A549 (cell line): ENCODE measurements at regions not wholly inside any gene's neighbourhood (a gene's known extent, or its start where the extent isn't known, plus 50 kb on each side); places are given as distances from the start of the nearest gene placed in this dataset.
"Not testable (repeated sequence)": the region's sequence is repeated elsewhere in the genome, so short reads cannot be mapped to it uniquely, and the experiment has no call there.

ENCODE experiments used
- ATAC-seq, 2 experiments: fragments of 200-7000 bp in 1 of 2; fragments of >200 bp in 1 of 2; cut with Nextera tagmentation in 1 of 2; cut with Tn5 transposase in 1 of 2; 3 replicates each; pipeline versions ENCODE4 v1.8.0 to v1.9.1; 2018 to 2020; ENCODE audit warnings: mild to moderate bottlenecking in 1 of 2, moderate library complexity in 1 of 2
- CTCF ChIA-PET: fragments of 300-600 bp; sonication (Branson Sonifier 250); formaldehyde crosslinking; extraction: SDS; loops from one replicate; lab custom pipeline; 2021; ENCODE audit warnings: antibody characterized with exemption, inconsistent platforms; lab: Yijun Ruan, JAX
- POLR2A ChIA-PET: fragments of 350-600 bp; formaldehyde crosslinking; extraction: SDS; loops from one replicate; lab custom pipeline; 2021; ENCODE audit warnings: antibody characterized with exemption, inconsistent platforms; lab: Yijun Ruan, JAX
- DNase-seq, 2 experiments: peaks; one replicate each; pipeline versions ENCODE4 v3.0.0 to v3.0.0-alpha.2; 2011 to 2016; ENCODE audit warnings: low read depth in 1 of 2, low spot score in 1 of 2
- FAIRE-seq: peaks from 2 replicates; lab custom pipeline; 2011; peaks lifted over from hg19 to GRCh38; lab: Jason Lieb, UNC
- H3K27ac ChIP-seq, 2 experiments: fragments of >200 bp; sonication (Bioruptor Twin); formaldehyde crosslinking; 3 replicates each; pipeline ENCODE4 v1.5.1; 2016 to 2017
- H3K4me1 ChIP-seq: fragments of >200 bp; sonication (Bioruptor Twin); formaldehyde crosslinking; 3 replicates; pipeline ENCODE4 v1.6.1; 2016
- H3K4me2 ChIP-seq: fragments of >200 bp; sonication (Bioruptor Twin); formaldehyde crosslinking; 3 replicates; pipeline ENCODE4 v1.6.1; 2016
- H3K4me3 ChIP-seq: fragments of >200 bp; sonication (Bioruptor Twin); formaldehyde crosslinking; 3 replicates; pipeline ENCODE4 v1.5.1; 2016
- H3K9me3 ChIP-seq: fragments of >200 bp; sonication (Bioruptor Twin); formaldehyde crosslinking; 3 replicates; pipeline ENCODE4 v1.6.1; 2016
- ATOH8 ChIP-seq: fragments of 250-450 bp; sonication (Bioruptor Pico); IDR thresholded peaks from 2 replicates; pipeline ENCODE4 v1.5.0; 2020; ENCODE audit warnings: low read depth, mild to moderate bottlenecking, moderate library complexity
- CEBPB ChIP-seq, 2 experiments: fragments of >200 bp in 1 of 2; sonication (Bioruptor Twin) in 1 of 2; formaldehyde crosslinking in 1 of 2; IDR thresholded peaks; 2 replicates each; pipeline ENCODE4 v1.6.1; 2012 to 2016
- CHD2 ChIP-seq: fragments of 150-350 bp; IDR thresholded peaks from 2 replicates; pipeline ENCODE4 v1.6.1; 2014; ENCODE audit warnings: low read length; ENCODE audit not compliant: partially characterized antibody
- CHD4 ChIP-seq: fragments of 200-600 bp; sonication (generic); IDR thresholded peaks from 2 replicates; pipeline ENCODE4 v1.6.1; 2016; ENCODE audit warnings: antibody characterized with exemption, mild to moderate bottlenecking, borderline replicate concordance
- EP300 ChIP-seq, 2 experiments: fragments of >200 bp; sonication (Bioruptor Twin); formaldehyde crosslinking; IDR thresholded peaks; 2 replicates in 1 of 2; 3 replicates in 1 of 2; pipeline ENCODE4 v1.6.1; 2016 to 2017
- HDAC2 ChIP-seq: fragments of 200-600 bp; sonication (generic); IDR thresholded peaks from 2 replicates; pipeline ENCODE4 v1.6.1; 2016
- HEYL ChIP-seq: fragments of 250-450 bp; sonication (Bioruptor Pico); IDR thresholded peaks from 2 replicates; pipeline ENCODE4 v1.8.0; 2021; ENCODE audit warnings: mild to moderate bottlenecking, moderate library complexity
- HMGXB4 ChIP-seq: fragments of 250-450 bp; sonication (Bioruptor Pico); IDR thresholded peaks from 2 replicates; pipeline ENCODE4 v1.5.0; 2021; ENCODE audit warnings: mild to moderate bottlenecking, moderate library complexity, borderline replicate concordance
- HOXB5 ChIP-seq: fragments of 250-450 bp; sonication (Bioruptor Pico); IDR thresholded peaks from 2 replicates; pipeline ENCODE4 v1.5.0; 2020; ENCODE audit warnings: mild to moderate bottlenecking, moderate library complexity
- KDM5A ChIP-seq: fragments of 200-600 bp; sonication (generic); IDR thresholded peaks from 2 replicates; pipeline ENCODE4 v1.6.1; 2016; ENCODE audit warnings: antibody characterized with exemption, mild to moderate bottlenecking
- MAFK ChIP-seq: fragments of 450-650 bp; IDR thresholded peaks from 2 replicates; pipeline ENCODE4 v1.6.1; 2014; ENCODE audit not compliant: partially characterized antibody
- MAX ChIP-seq: IDR thresholded peaks from 2 replicates; pipeline ENCODE4 v1.6.1; 2012
- NFE2L2 ChIP-seq: fragments of 150-350 bp; conservative IDR thresholded peaks from 2 replicates; pipeline ENCODE4 v1.6.1; 2014; ENCODE audit warnings: low read length
- RAD21 ChIP-seq, 2 experiments: fragments of >200 bp in 1 of 2; sonication (Bioruptor Twin) in 1 of 2; formaldehyde crosslinking in 1 of 2; IDR thresholded peaks in 1 of 2; conservative IDR thresholded peaks in 1 of 2; 2 replicates in 1 of 2; 3 replicates in 1 of 2; pipeline ENCODE4 v1.6.1; 2012 to 2018; ENCODE audit warnings: inconsistent platforms in 1 of 2
- RARB ChIP-seq: fragments of 250-450 bp; sonication (Bioruptor Pico); IDR thresholded peaks from 2 replicates; pipeline ENCODE4 v1.8.0; 2021; ENCODE audit warnings: mild to moderate bottlenecking, moderate library complexity
- RNF2 ChIP-seq: fragments of 200-600 bp; sonication (generic); IDR thresholded peaks from 2 replicates; pipeline ENCODE4 v1.6.1; 2016; ENCODE audit warnings: low read depth, mild to moderate bottlenecking, antibody characterized with exemption, moderate library complexity, borderline replicate concordance
- SMC3 ChIP-seq: fragments of >200 bp; sonication (Bioruptor Twin); formaldehyde crosslinking; IDR thresholded peaks from 3 replicates; pipeline ENCODE4 v1.6.1; 2018; ENCODE audit warnings: inconsistent platforms
- USF2 ChIP-seq: fragments of 450-650 bp; IDR thresholded peaks from 2 replicates; pipeline ENCODE4 v1.6.1; 2014; ENCODE audit warnings: antibody characterized with exemption
- ZFP36 ChIP-seq: fragments of 450-650 bp; IDR thresholded peaks from 2 replicates; pipeline ENCODE4 v1.6.1; 2014; ENCODE audit warnings: borderline replicate concordance; ENCODE audit not compliant: partially characterized antibody
- WGBS: methylation state at CpG from one replicate; pipeline ENCODE4 v1.1.6; 2017; ENCODE audit errors: missing lambda C conversion rate; 5-methylcytosine and 5-hydroxymethylcytosine counted together

- Histone ChIP-seq H3K27ac (no peak overlapping the region), H3K4me2 (no peak overlapping the region), H3K4me1 (no peaks in the 10 kb centered on the region), H3K4me3 (no peak overlapping the region), H3K9me3 (no peaks in the 10 kb centered on the region)
- no peak for ATAC-seq
- no peak for DNase-seq
- 22% methylated on average over 4 of the region's 4 CpGs for WGBS
- CTCF ChIA-PET: interaction anchor here (1.5 to 3.3 kb wide), 2 partner anchors 12 to 19 kb away, joined by 5 to 13 read pairs; no protein-coding TSS in a partner anchor
- no peak for FAIRE-seq
- TF ChIP-seq CEBPB (IDR thresholded peaks at IDR 0.05) (no peak), KDM5A (no peak), HEYL (CRISPR knock-in tag) (no peak)
- POLR2A ChIA-PET: no interaction called here
Measured at GRCh38 chr15:77921664-77922063, 155.8 kb downstream of the TBC1D2B start.

GRCh38 chr15:77916966-77917635 is 160.4 kb downstream of the TBC1D2B start:
- H3K27ac ChIP-seq, CTCF ChIA-PET, H3K4me3 ChIP-seq, POLR2A ChIA-PET, H3K4me1 ChIP-seq, DNase-seq, FAIRE-seq, H3K9me3 ChIP-seq, ATAC-seq, H3K4me2 ChIP-seq: not testable (repeated sequence)
- 11% methylated on average over 4 of the region's 11 CpGs for WGBS

GRCh38 chr15:77915961-77916330 is 161.6 kb downstream of the TBC1D2B start:
- DNase-seq, POLR2A ChIA-PET, H3K4me2 ChIP-seq, FAIRE-seq, CTCF ChIA-PET, H3K27ac ChIP-seq, H3K4me1 ChIP-seq, H3K9me3 ChIP-seq, ATAC-seq, H3K4me3 ChIP-seq: not testable (repeated sequence)
- 25% methylated on average over 2 of the region's 6 CpGs for WGBS

GRCh38 chr15:77915261-77915960 is 162.1 kb downstream of the TBC1D2B start:
- no peak for FAIRE-seq
- ChIA-PET POLR2A (no interaction called here), CTCF (interaction anchor here (0.8 kb wide), 1 partner anchor 10 kb away, joined by 3 read pairs; no protein-coding TSS in a partner anchor)
- Histone ChIP-seq H3K27ac (no peak overlapping the region), H3K9me3 (no peaks in the 10 kb centered on the region), H3K4me1 (no peaks in the 10 kb centered on the region), H3K4me2 (no peak overlapping the region), H3K4me3 (no peak overlapping the region)
- 46% methylated on average over 9 of the region's 19 CpGs for WGBS
- no peak for DNase-seq
- ATAC-seq: no peak
- TF ChIP-seq CHD4: no peak
- no peak for TF ChIP-seq ZFP36
- TF ChIP-seq NFE2L2: no peak
- no peak for TF ChIP-seq SMC3
- no peak for TF ChIP-seq HOXB5 (CRISPR knock-in tag)
- TF ChIP-seq MAX: no peak
- TF ChIP-seq EP300 (IDR thresholded peaks at IDR 0.05): no peak
- TF ChIP-seq CHD2: no peak
- TF ChIP-seq HDAC2: no peak
- TF ChIP-seq HMGXB4 (CRISPR knock-in tag): no peak
- no peak for TF ChIP-seq RARB (CRISPR knock-in tag)
- no peak for TF ChIP-seq RNF2
- no peak for TF ChIP-seq MAFK
- TF ChIP-seq USF2: no peak
- no peak for TF ChIP-seq RAD21 (conservative IDR thresholded peaks at IDR 0.05 in 1 of 2, IDR thresholded peaks at IDR 0.05 in 1 of 2)
- TF ChIP-seq ATOH8: no peak

GRCh38 chr15:77914531-77914930 is 163.0 kb downstream of the TBC1D2B start:
- H3K9me3 ChIP-seq, FAIRE-seq, H3K27ac ChIP-seq, ATAC-seq, H3K4me1 ChIP-seq, H3K4me3 ChIP-seq, DNase-seq, POLR2A ChIA-PET, H3K4me2 ChIP-seq: not testable (repeated sequence)
- WGBS: 61% methylated on average over 4 of the region's 5 CpGs
- CTCF ChIA-PET: interaction anchor here (0.8 to 1.1 kb wide), 2 partner anchors 9 to 823 kb away, joined by 3 read pairs; no protein-coding TSS in a partner anchor
